Liver (tissue), 3 donors: ENCODE measurements at regions not wholly inside any gene's neighbourhood (a gene's known extent, or its start where the extent isn't known, plus 50 kb on each side); places are given as distances from the start of the nearest gene placed in this dataset.
A peak's percentile ranks its signal among the peaks of the same experiment; 100 is the strongest.

Source experiments
- RAD21 ChIP-seq, 2 donors: IDR thresholded peaks; 2 replicates each; pipeline ENCODE4 v1.6.1; 2016; ENCODE audit warnings: antibody characterized with exemption in 2 of 2, mild to moderate bottlenecking in 2 of 2
- TAF1 ChIP-seq: conservative IDR thresholded peaks from 2 replicates; pipeline ENCODE4 v1.6.1; 2016; ENCODE audit warnings: antibody characterized with exemption, mild to moderate bottlenecking
- TF ChIP-seq, protein P1 (sequence below): fragments of 150-350 bp; IDR thresholded peaks from 2 replicates; pipeline ENCODE4 v1.5.1; 2017; ENCODE audit warnings: improper control_type of control experiment, low read depth, low read length; ENCODE audit not compliant: missing input control
- TF ChIP-seq, protein P2 (sequence below): IDR thresholded peaks from 2 replicates; pipeline ENCODE4 v1.6.1; 2016; ENCODE audit warnings: antibody characterized with exemption
- donor health status: healthy.
- donor health status: healthy.

DNA sequence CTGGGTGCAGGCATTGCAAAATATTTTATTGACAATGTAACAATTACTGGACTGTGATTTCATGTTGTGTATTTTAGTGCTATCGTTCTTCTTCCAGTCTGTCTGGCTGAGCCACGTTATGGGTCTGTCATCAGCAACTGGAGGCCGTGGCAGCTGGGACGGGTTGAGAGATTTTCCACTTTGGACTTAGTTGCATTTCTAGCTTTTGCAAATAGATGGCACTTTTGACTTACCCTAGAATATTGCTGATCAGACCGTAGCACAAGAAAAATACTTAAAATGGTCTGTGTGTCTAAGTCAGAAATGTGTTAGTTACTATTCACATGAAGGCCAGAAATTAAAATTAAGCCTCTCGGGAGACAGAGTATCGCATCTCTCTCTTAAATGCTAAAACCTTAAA lies 211.1 kb downstream of the TEX29 start:
- TF ChIP-seq TAF1 (no peak), RAD21 (IDR thresholded peaks at IDR 0.05) (peak; percentile 90 to 95)
- TF ChIP-seq, protein P1, sequence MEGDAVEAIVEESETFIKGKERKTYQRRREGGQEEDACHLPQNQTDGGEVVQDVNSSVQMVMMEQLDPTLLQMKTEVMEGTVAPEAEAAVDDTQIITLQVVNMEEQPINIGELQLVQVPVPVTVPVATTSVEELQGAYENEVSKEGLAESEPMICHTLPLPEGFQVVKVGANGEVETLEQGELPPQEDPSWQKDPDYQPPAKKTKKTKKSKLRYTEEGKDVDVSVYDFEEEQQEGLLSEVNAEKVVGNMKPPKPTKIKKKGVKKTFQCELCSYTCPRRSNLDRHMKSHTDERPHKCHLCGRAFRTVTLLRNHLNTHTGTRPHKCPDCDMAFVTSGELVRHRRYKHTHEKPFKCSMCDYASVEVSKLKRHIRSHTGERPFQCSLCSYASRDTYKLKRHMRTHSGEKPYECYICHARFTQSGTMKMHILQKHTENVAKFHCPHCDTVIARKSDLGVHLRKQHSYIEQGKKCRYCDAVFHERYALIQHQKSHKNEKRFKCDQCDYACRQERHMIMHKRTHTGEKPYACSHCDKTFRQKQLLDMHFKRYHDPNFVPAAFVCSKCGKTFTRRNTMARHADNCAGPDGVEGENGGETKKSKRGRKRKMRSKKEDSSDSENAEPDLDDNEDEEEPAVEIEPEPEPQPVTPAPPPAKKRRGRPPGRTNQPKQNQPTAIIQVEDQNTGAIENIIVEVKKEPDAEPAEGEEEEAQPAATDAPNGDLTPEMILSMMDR, result peak; percentile 43
- TF ChIP-seq, protein P2, sequence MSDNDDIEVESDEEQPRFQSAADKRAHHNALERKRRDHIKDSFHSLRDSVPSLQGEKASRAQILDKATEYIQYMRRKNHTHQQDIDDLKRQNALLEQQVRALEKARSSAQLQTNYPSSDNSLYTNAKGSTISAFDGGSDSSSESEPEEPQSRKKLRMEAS, result no peak
